ENCODE measurements at regions not wholly inside any gene's neighbourhood (a gene's known extent, or its start where the extent isn't known, plus 50 kb on each side); places are given as distances from the start of the nearest gene placed in this dataset.
"Not testable (repeated sequence)": the region's sequence is repeated elsewhere in the genome, so short reads cannot be mapped to it uniquely, and the experiment has no call there.

GRCh38 chr14:38929416-38929815, 173.6 kb downstream of the SEC23A start:
- Histone ChIP-seq H3K4me1 (ENCODE audit: insufficient read depth) (no peaks in the 10 kb centered on the region), H3K27me3 (replicated peaks; ENCODE audit: insufficient read depth) (no peaks in the 10 kb centered on the region; the same call in 1 of the 2 replicates), H2AFZ (no peak overlapping the region), H3K4me3 (no peak overlapping the region), H3K27ac (no peak overlapping the region), H3K79me2 (ENCODE audit: insufficient read depth) (no peaks in the 10 kb centered on the region), H3K36me3 (ENCODE audit: low read depth) (no peaks in the 10 kb centered on the region), H3K4me2 (ENCODE audit: unreplicated experiment) (no peak overlapping the region), H3K9me3 (ENCODE audit: low read depth) (no peaks in the 10 kb centered on the region), H4K20me1 (ENCODE audit: insufficient read depth) (no peaks in the 10 kb centered on the region), H3F3A (ENCODE audit: insufficient read depth) (no peaks in the 10 kb centered on the region), H3K9ac (no peak overlapping the region), H3K9me2 (ENCODE audit: insufficient read depth) (no peaks in the 10 kb centered on the region)
- in situ Hi-C loops (cut with MboI): no loop called here
- DNase-seq: no peak
- TF ChIP-seq EZH2 (IDR thresholded peaks at IDR 0.05; ENCODE audit: insufficient read depth, poor library complexity, severe bottlenecking) (no peak), EZH2phosphoT487 (IDR thresholded peaks at IDR 0.05; ENCODE audit: insufficient read depth, low read depth) (no peak)

DNA sequence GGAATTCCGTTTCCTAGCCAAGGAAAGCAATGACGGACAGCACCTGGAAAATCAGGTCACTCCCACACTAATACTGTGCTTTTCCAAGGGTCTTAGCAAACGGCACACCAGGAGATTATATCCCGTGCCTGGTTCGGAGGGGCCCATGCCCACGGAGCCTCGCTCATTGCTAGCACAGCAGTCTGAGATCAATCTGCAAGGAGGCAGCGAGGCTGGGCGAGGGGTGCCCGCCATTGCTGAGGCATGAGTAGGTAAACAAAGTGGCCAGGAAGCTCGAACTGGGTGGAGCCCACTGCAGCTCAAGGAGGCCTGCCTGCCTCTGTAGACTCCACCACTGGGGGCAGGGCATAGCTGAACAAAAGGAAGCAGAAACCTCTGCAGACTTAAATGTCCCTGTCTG, 181.1 kb downstream of the SEC23A start:
- H3K9me3 ChIP-seq (ENCODE audit: low read depth); H3F3A ChIP-seq (ENCODE audit: insufficient read depth); H3K9me2 ChIP-seq (ENCODE audit: insufficient read depth); H3K27me3 ChIP-seq (replicated peaks; ENCODE audit: insufficient read depth); H3K79me2 ChIP-seq (ENCODE audit: insufficient read depth); in situ Hi-C loops (cut with MboI); H3K36me3 ChIP-seq (ENCODE audit: low read depth); H3K4me1 ChIP-seq (ENCODE audit: insufficient read depth); H3K4me3 ChIP-seq; H3K4me2 ChIP-seq (ENCODE audit: unreplicated experiment); H2AFZ ChIP-seq; H3K27ac ChIP-seq; H3K9ac ChIP-seq; H4K20me1 ChIP-seq (ENCODE audit: insufficient read depth); DNase-seq: not testable (repeated sequence)
- WGBS, 2 experiments (ENCODE audit: low coverage in 1 of 2, low lambda C conversion rate in 2 of 2, missing lambda C conversion rate in 2 of 2): 61 to 65% methylated on average over 11 of the region's 11 CpGs

GRCh38 chr14:38915125-38915524, 187.9 kb downstream of the SEC23A start:
- H3K4me2 ChIP-seq (ENCODE audit: unreplicated experiment): no peak overlapping the region
- WGBS, 2 experiments (ENCODE audit: low coverage in 1 of 2, low lambda C conversion rate in 2 of 2, missing lambda C conversion rate in 2 of 2): 4 to 5% methylated on average over 1 of the region's 1 CpG
- H2AFZ ChIP-seq: no peak overlapping the region
- no peak overlapping the region for H3K27ac ChIP-seq
- TF ChIP-seq EZH2 (IDR thresholded peaks at IDR 0.05; ENCODE audit: insufficient read depth, poor library complexity, severe bottlenecking) (no peak), EZH2phosphoT487 (IDR thresholded peaks at IDR 0.05; ENCODE audit: insufficient read depth, low read depth) (no peak)
- no peaks in the 10 kb centered on the region for H3K9me2 ChIP-seq (ENCODE audit: insufficient read depth)
- no peaks in the 10 kb centered on the region for H3K79me2 ChIP-seq (ENCODE audit: insufficient read depth)
- in situ Hi-C loops (cut with MboI): no loop called here
- no peaks in the 10 kb centered on the region for H3F3A ChIP-seq (ENCODE audit: insufficient read depth)
- no peaks in the 10 kb centered on the region for H3K4me1 ChIP-seq (ENCODE audit: insufficient read depth)
- H4K20me1 ChIP-seq (ENCODE audit: insufficient read depth): no peaks in the 10 kb centered on the region
- H3K9ac ChIP-seq: no peak overlapping the region
- no peak for DNase-seq
- H3K27me3 ChIP-seq (replicated peaks; ENCODE audit: insufficient read depth): no peaks in the 10 kb centered on the region
- no peaks in the 10 kb centered on the region for H3K36me3 ChIP-seq (ENCODE audit: low read depth)
- no peaks in the 10 kb centered on the region for H3K9me3 ChIP-seq (ENCODE audit: low read depth)
- no peak overlapping the region for H3K4me3 ChIP-seq

GRCh38 chr14:38910092-38910491, 192.9 kb downstream of the SEC23A start:
- no peak overlapping the region for H3K4me2 ChIP-seq (ENCODE audit: unreplicated experiment)
- in situ Hi-C loops (cut with MboI): no loop called here
- WGBS, 2 experiments (ENCODE audit: low coverage in 1 of 2, low lambda C conversion rate in 2 of 2, missing lambda C conversion rate in 2 of 2): 0% methylated on average over 1 of the region's 1 CpG

DNA sequence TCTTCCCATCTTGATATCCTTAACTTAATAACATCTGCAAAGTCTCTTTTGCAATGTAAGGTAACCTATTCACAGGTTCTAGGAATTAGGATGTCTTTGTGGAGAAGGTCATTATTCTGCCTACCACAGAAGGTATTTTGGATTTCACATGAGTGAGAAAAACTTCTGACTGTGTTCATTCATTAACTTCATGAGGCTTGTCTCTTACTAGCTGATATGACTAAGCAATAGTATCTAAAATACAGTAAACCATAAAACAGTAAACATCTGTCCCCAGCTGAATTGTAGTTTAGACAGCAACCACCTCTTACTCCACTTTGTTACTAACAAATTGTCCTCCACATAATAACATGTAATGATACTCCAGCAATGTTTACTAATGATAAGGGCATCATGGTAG, 198.1 kb downstream of the SEC23A start:
- DNase-seq: no peak
- H3K79me2 ChIP-seq (ENCODE audit: insufficient read depth): no peaks in the 10 kb centered on the region
- H3K4me1 ChIP-seq (ENCODE audit: insufficient read depth): no peaks in the 10 kb centered on the region
- H3K27me3 ChIP-seq (replicated peaks; ENCODE audit: insufficient read depth): peaks cover 11% of the 10 kb centered on the region
- no peak overlapping the region for H3K27ac ChIP-seq
- in situ Hi-C loops (cut with MboI): no loop called here
- H2AFZ ChIP-seq: no peak overlapping the region
- no peaks in the 10 kb centered on the region for H3K9me2 ChIP-seq (ENCODE audit: insufficient read depth)
- no peak overlapping the region for H3K9ac ChIP-seq
- H3K4me3 ChIP-seq: no peak overlapping the region
- H3K36me3 ChIP-seq (ENCODE audit: low read depth): no peaks in the 10 kb centered on the region
- TF ChIP-seq EZH2 (IDR thresholded peaks at IDR 0.05; ENCODE audit: insufficient read depth, poor library complexity, severe bottlenecking) (no peak), EZH2phosphoT487 (IDR thresholded peaks at IDR 0.05; ENCODE audit: insufficient read depth, low read depth) (no peak)
- no peaks in the 10 kb centered on the region for H4K20me1 ChIP-seq (ENCODE audit: insufficient read depth)
- H3K4me2 ChIP-seq (ENCODE audit: unreplicated experiment): no peak overlapping the region
- H3F3A ChIP-seq (ENCODE audit: insufficient read depth): no peaks in the 10 kb centered on the region
- no peaks in the 10 kb centered on the region for H3K9me3 ChIP-seq (ENCODE audit: low read depth)

More at GRCh38 chr14:38910092-38910491, 192.9 kb downstream of the SEC23A start:
- no peaks in the 10 kb centered on the region for H3K79me2 ChIP-seq (ENCODE audit: insufficient read depth)
- no peaks in the 10 kb centered on the region for H3K36me3 ChIP-seq (ENCODE audit: low read depth)
- H3F3A ChIP-seq (ENCODE audit: insufficient read depth): no peaks in the 10 kb centered on the region
- no peak for DNase-seq
- no peak overlapping the region for H2AFZ ChIP-seq
- no peak overlapping the region for H3K27ac ChIP-seq
- TF ChIP-seq EZH2 (IDR thresholded peaks at IDR 0.05; ENCODE audit: insufficient read depth, poor library complexity, severe bottlenecking) (no peak), EZH2phosphoT487 (IDR thresholded peaks at IDR 0.05; ENCODE audit: insufficient read depth, low read depth) (no peak)
- H3K9me2 ChIP-seq (ENCODE audit: insufficient read depth): no peaks in the 10 kb centered on the region
- no peak overlapping the region for H3K4me3 ChIP-seq
- no peaks in the 10 kb centered on the region for H4K20me1 ChIP-seq (ENCODE audit: insufficient read depth)
- H3K9ac ChIP-seq: no peak overlapping the region
- H3K9me3 ChIP-seq (ENCODE audit: low read depth): no peaks in the 10 kb centered on the region
- H3K27me3 ChIP-seq (replicated peaks; ENCODE audit: insufficient read depth): peaks cover 11% of the 10 kb centered on the region; the same call in 1 of the 2 replicates
- H3K4me1 ChIP-seq (ENCODE audit: insufficient read depth): no peaks in the 10 kb centered on the region

Data from GM23248 (cell line).